IPS-15b (cell line): ENCODE measurements at regions not wholly inside any gene's neighbourhood (a gene's known extent, or its start where the extent isn't known, plus 50 kb on each side); places are given as distances from the start of the nearest gene placed in this dataset.

Source experiments
- H3K27me3 ChIP-seq: one replicate; pipeline ENCODE4 v1.6.1; 2013; ENCODE audit warnings: low read length; ENCODE audit not compliant: control insufficient read depth, insufficient read depth
- H3K36me3 ChIP-seq: one replicate; pipeline ENCODE4 v1.6.1; 2013; ENCODE audit warnings: low read length; ENCODE audit not compliant: control insufficient read depth, insufficient read depth
- H3K4me1 ChIP-seq: one replicate; pipeline ENCODE4 v1.6.1; 2013; ENCODE audit warnings: mild to moderate bottlenecking, low read length; ENCODE audit not compliant: control insufficient read depth, insufficient read depth
- H3K4me3 ChIP-seq: one replicate; pipeline ENCODE4 v1.5.1; 2013; ENCODE audit warnings: low read depth, low read length
- H3K9ac ChIP-seq: one replicate; pipeline ENCODE4 v1.6.1; 2013; ENCODE audit warnings: low read depth, mild to moderate bottlenecking, low read length
- H3K9me3 ChIP-seq: one replicate; pipeline ENCODE4 v1.6.1; 2013; ENCODE audit warnings: mild to moderate bottlenecking, low read length; ENCODE audit not compliant: control insufficient read depth, insufficient read depth

DNA sequence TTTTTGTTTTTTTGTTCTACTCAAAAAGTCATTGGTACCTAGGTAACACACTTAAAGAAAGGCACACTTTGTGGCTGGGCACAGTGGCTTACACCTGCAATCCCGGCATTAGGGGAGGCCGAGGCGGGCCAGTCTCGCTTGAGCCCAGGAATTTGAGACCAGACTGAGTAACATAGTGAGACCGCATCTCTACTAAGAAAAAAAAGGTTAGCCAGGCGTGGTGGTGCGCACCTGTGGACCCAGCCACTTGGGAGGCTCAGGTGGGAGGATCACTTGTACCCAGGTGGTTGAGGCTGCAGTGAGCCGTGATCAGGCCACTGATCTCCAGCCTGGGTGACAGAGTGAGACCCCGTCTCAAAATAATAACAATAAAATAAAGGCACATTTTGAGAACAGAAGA, 67.4 kb upstream of the BHLHE23 start:
- Histone ChIP-seq H3K36me3 (no peaks in the 10 kb centered on the region), H3K4me3 (no peak overlapping the region), H3K9me3 (no peaks in the 10 kb centered on the region), H3K27me3 (peaks cover 24% of the 10 kb centered on the region), H3K9ac (no peak overlapping the region), H3K4me1 (no peaks in the 10 kb centered on the region)

DNA sequence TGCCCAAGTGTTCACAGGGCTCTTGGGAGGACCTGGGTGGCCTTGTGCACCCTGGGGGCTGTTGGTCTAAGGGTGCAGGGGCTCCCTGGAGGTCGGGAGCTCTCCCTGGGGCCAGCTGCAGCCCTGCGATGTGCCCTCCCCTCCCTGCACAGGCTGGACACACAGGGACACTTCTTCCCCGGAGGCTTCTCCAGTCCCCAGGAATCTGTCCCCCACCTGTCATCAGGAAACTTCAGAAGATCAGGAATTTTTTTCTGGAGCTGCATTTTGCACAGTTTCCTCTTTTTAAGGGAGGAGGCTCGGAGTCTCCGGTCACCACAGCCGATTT, 66.9 kb upstream of the BHLHE23 start:
- Histone ChIP-seq H3K4me3 (no peak overlapping the region), H3K9me3 (no peaks in the 10 kb centered on the region), H3K27me3 (peaks cover 24% of the 10 kb centered on the region), H3K4me1 (no peaks in the 10 kb centered on the region), H3K9ac (no peak overlapping the region), H3K36me3 (no peaks in the 10 kb centered on the region)

DNA sequence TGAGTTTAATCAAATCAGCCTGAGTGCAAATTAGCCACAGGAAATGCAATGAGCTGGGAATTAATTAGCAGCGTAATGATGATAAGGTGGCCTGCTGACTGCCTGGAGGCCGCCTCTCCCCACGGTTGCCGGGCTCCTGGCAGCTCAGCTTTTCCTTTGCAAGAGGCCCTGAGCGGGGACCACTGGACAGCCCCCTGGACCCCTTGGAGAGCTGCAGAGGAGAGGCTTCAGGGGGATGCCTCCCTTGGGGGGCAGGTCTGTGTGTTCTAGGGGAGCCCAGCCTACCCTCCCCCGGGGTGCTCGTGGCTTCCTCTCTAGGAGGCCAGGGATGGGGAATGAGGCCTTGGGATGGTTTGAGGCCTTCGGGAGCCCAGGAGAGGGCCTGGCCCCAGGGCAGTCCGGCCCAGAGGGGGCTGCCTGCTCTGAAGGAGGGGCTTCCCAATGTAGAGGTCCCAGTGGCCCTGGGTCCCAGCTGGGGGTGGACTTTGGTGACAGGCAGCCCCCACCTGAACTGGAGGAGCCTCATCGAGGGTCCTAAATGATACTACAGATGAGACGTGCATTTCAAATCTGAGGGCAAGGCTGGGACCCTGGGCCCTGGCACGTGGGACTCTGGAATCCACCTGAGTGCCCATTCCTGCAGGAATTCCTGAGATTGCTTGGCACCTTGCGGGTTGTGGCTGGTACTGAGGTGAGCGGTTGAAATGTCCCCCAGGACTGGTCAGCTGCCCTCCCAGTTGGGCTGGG, 66.4 kb upstream of the BHLHE23 start:
- peaks cover 24% of the 10 kb centered on the region for H3K27me3 ChIP-seq
- H3K4me3 ChIP-seq = no peak overlapping the region
- no peak overlapping the region for H3K9ac ChIP-seq
- no peaks in the 10 kb centered on the region for H3K4me1 ChIP-seq
- H3K9me3 ChIP-seq = no peaks in the 10 kb centered on the region
- H3K36me3 ChIP-seq = no peaks in the 10 kb centered on the region

DNA sequence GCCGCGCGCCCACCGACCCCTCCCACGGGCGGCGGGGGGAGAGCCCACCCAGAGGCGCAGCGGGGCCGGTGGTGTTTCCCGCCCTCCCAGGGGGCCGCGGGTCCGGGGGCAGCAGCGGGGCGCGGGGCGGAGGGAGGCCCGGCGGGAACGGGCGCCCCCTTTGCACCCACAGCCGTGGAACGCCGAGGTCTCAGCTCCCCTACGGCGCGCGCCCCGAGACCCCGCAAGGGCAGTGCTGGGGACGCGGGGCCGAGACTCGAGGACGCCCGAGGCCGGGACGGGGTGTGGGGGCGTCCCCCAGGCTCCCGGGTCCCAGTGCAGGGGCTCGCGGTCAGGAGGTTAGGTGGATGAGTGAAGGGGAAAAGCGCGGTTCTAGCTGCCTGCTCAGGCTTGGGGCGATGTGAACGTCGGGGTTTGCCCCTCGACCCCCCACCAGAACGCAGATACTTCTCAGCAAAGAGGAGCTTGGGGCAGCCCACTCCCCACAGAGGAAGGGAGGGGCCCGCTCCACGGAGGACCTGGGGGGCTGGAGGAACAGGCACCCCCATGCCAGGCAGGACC, 65.5 kb upstream of the BHLHE23 start:
- Histone ChIP-seq H3K9ac (no peak overlapping the region), H3K9me3 (no peaks in the 10 kb centered on the region), H3K4me1 (no peaks in the 10 kb centered on the region), H3K27me3 (peaks cover 24% of the 10 kb centered on the region), H3K4me3 (peak overlapping the region; percentile 43), H3K36me3 (no peaks in the 10 kb centered on the region)

DNA sequence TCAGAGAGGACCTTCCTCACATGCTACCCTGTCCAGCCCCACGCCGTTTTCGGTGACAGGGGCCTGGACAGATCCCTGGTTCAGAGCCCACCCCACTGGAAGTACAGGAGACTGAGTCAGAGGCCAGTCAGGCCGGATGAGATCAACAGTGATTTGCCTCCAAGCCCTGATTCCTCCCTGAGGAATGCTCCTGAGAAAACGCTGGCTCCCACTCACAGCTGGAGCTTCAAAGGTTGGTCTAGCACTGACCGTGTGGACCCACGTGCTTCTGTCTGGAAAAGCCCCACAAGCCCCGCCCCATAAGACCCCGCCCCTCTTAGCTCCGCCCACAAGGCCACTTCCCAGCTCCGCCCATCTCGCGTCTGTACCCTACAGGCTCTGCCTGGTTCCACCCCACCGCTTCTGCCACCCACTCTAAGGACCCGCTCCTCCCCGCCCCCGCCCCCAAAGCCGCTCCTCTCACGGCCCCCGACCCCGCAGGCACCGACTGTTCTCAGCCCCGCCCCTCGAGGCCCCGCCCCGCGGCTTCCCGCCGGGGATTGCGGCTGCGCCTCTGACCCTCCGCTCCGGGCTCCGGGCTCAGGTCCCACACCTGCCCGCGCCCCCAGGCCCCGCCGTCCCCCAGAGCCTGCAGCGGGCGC, 64.9 kb upstream of the BHLHE23 start:
- H3K9me3 ChIP-seq = no peaks in the 10 kb centered on the region
- peaks cover 24% of the 10 kb centered on the region for H3K27me3 ChIP-seq
- H3K4me1 ChIP-seq = no peaks in the 10 kb centered on the region
- no peak overlapping the region for H3K4me3 ChIP-seq
- no peaks in the 10 kb centered on the region for H3K36me3 ChIP-seq
- H3K9ac ChIP-seq = no peak overlapping the region

DNA sequence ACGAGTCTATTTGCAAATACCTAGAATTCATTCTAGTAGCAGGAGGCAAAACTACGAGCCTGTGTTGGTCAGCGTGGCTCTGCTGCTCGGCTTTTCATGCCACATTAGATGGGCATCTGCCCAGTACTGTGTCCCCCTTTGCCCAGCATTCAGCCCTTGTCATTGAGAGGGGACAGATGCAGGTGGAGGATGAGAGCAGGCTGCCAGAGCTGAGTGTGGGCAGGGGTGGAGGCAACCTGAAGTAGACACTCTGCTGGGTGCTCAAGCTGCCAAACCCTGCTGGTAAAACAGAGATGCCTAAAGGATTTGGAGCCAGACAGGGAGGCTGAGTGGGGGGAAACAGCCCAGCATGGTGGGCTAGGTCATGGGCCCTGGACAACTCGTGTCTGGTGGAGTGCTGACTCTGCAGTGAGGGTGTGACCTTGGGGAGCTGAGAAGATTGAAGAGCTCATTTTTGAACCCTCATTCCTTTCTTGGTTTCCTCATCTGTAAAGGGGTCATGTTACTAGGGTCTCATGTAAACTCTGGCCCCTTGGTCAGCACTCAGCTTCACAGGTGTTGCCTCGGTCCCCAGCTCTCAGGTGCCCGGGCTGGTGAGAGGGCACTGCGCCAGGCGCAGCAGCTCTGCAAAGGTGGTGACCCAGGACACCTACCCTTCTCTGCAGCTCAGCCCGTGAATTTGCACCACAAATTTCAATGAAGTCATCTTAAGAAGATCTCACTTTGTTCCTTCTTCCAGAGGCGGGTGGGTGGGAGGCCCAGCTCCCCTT, 64.2 kb upstream of the BHLHE23 start:
- no peaks in the 10 kb centered on the region for H3K36me3 ChIP-seq
- H3K9me3 ChIP-seq = no peaks in the 10 kb centered on the region
- H3K9ac ChIP-seq = no peak overlapping the region
- no peak overlapping the region for H3K4me3 ChIP-seq
- H3K4me1 ChIP-seq = no peaks in the 10 kb centered on the region
- H3K27me3 ChIP-seq = peaks cover 24% of the 10 kb centered on the region

DNA sequence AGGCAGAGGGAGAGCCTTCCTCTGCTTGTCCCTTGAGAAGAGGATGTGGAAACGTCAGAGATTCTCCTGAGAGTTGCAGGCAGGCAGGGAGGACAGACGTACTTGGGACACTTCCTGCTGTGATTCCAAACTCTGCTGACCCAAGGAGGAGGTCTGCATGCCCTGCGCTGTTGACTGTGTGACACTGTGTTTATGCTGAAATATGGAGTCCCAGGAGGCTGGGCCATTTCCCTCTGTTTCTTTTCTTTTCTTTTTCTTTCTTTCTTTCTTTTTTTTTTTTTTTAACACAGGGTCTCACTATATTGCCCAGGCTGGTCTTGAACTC, 63.5 kb upstream of the BHLHE23 start:
- no peaks in the 10 kb centered on the region for H3K4me1 ChIP-seq
- H3K36me3 ChIP-seq = no peaks in the 10 kb centered on the region
- H3K27me3 ChIP-seq = peaks cover 24% of the 10 kb centered on the region
- H3K9me3 ChIP-seq = no peaks in the 10 kb centered on the region
- H3K4me3 ChIP-seq = no peak overlapping the region
- H3K9ac ChIP-seq = no peak overlapping the region

DNA sequence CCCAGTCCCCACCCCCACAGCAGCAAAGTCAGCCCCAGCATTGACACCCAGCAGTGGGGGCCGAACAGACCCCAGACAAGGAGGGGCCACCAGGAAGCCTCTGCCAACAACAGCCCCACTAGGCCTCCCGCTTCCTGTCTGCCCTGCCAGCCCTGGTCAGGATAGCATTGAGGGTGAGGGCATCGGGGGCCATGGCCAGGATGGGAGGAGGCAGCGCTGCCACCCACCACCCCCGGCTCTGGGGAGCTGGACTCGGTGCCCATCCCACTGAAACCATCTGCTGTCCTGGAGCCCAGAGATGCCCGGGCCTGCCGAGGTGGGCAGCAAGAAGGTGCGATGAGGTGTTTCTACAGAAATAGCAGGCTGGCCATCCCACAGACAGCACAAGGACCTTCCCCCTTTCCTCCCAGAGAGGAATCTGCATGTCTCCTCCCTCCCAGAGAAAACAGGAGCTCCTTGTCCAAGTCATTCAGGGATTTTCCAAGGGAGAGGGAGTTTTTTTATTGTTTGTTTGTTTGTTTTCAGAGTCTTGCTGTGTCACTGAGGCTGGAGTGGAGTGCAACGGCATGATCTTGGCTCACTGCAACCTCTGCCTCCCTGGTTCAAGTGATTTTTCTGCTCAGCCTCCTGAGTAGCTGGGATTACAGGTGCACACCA, 62.1 kb upstream of the BHLHE23 start:
- Histone ChIP-seq H3K4me3 (no peak overlapping the region), H3K9me3 (no peaks in the 10 kb centered on the region), H3K9ac (no peak overlapping the region), H3K4me1 (no peaks in the 10 kb centered on the region), H3K27me3 (peaks cover 24% of the 10 kb centered on the region), H3K36me3 (no peaks in the 10 kb centered on the region)

DNA sequence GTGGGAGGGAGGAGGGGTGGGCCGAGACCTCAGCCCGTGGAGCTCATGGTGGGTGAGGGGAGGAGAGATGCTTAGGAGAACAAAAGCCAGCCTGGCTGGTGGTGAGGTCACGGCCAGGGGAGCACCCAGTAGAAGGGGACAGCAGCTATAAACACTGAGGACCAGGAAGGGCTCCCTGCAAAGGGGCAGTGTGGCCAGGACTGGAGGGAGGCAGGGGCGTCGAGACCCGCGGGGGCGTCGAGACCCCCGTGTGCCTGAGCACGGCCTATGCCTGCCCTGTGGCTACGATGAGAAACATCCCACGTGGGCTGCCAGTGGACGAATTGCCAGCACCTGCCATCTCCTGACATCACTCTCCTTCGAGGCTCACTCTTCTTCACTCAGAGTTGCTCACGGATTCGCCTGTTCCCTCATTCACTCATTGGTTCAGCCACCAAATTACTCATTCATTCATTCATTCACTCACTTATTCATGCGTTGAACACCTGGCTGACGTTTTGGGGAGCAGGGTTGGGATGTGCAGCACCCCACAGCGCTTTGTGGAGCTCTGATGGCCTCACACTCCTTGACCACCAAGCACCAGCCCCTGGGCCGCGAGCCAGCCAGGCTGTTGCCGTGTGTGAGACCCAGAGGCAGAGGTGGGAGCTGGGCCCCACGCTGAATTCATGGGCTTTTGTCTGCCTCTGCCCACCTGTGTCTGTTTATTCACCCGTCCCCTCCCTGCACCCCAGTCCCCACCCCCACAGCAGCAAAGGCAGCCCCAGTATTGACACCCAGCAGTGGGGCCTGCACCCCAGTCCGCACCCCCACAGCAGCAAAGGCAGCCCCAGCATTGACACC, 61.2 kb upstream of the BHLHE23 start:
- peaks cover 18% of the 10 kb centered on the region for H3K27me3 ChIP-seq
- H3K36me3 ChIP-seq = no peaks in the 10 kb centered on the region
- H3K9me3 ChIP-seq = no peaks in the 10 kb centered on the region
- H3K4me3 ChIP-seq = no peak overlapping the region
- no peak overlapping the region for H3K9ac ChIP-seq
- no peaks in the 10 kb centered on the region for H3K4me1 ChIP-seq

DNA sequence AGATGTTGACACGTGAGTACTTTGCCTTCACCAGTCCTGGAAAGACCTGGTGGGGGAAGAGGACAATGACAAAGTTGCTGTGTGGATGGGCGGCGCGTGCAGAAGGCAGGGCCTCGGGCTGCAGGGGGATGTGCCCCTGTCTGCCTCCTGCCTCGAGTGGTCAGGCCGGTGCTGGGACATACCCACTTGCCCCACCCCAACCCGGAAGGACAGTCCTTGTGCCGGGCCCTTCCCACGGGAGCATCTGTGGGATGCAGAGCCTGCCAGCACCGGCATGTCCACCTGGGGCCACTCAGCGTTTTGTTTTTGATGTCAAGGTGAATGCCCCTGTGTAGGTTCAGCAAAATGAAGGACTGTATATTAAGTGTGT, 60.5 kb upstream of the BHLHE23 start:
- Histone ChIP-seq H3K27me3 (peaks cover 11% of the 10 kb centered on the region), H3K4me3 (no peak overlapping the region)

More for the DNA sequence above, 60.5 kb upstream of the BHLHE23 start:
- Histone ChIP-seq H3K36me3 (no peaks in the 10 kb centered on the region), H3K9ac (no peak overlapping the region), H3K9me3 (no peaks in the 10 kb centered on the region), H3K4me1 (no peaks in the 10 kb centered on the region)
